Ascending aorta (tissue), 2 donors: ENCODE measurements at regions not wholly inside any gene's neighbourhood (a gene's known extent, or its start where the extent isn't known, plus 50 kb on each side); places are given as distances from the start of the nearest gene placed in this dataset.

Source experiments
- DNase-seq, 2 donors: peaks; one replicate each; pipeline ENCODE4 v3.0.0-alpha.2; 2019; ENCODE audit warnings: low spot score in 2 of 2
- H3K27ac ChIP-seq, 2 donors: fragments of 200-600 bp; sonication (generic); one replicate each; pipeline ENCODE4 v1.5.1; 2016 to 2017; ENCODE audit warnings: mild to moderate bottlenecking in 1 of 2
- H3K27me3 ChIP-seq: fragments of 200-600 bp; sonication (generic); one replicate; pipeline ENCODE4 v1.5.1; 2017
- H3K36me3 ChIP-seq, 2 donors: fragments of 200-600 bp; sonication (generic); one replicate each; pipeline ENCODE4 v1.5.1; 2016
- H3K4me1 ChIP-seq, 2 donors: fragments of 200-600 bp; sonication (generic); one replicate each; pipeline ENCODE4 v1.5.1; 2016 to 2017; ENCODE audit warnings: mild to moderate bottlenecking in 1 of 2
- H3K4me3 ChIP-seq, 2 donors: fragments of 200-600 bp; sonication (generic); one replicate each; pipeline ENCODE4 v1.5.1; 2016 to 2017; ENCODE audit warnings: mild to moderate bottlenecking in 1 of 2
- H3K9me3 ChIP-seq, 2 donors: fragments of 200-600 bp; sonication (generic); one replicate each; pipeline ENCODE4 v1.5.1; 2016
- intact Hi-C: fragments of 100-400 bp; cut with DNase I; formaldehyde crosslinking; loops from one replicate; pipeline ENCODE4 v1.15.1; 2023
- TF ChIP-seq, protein P1 (sequence below), 3 experiments: fragments of 200-600 bp in 2 of 3; fragments of 450-650 bp in 1 of 3; sonication (generic) in 2 of 3; IDR thresholded peaks; one replicate each; pipeline ENCODE4 v1.5.1; 2016 to 2019; ENCODE audit warnings: antibody characterized with exemption in 3 of 3, mild to moderate bottlenecking in 1 of 3, moderate library complexity in 1 of 3

- peak overlapping the region; percentile 60 to 66 for H3K27ac ChIP-seq
- intact Hi-C loops = loop anchor here (2.0 to 10.0 kb wide), 3 partner anchors 93 to 401 kb away; partner anchors contain the start of genes ITGA1 and PELO
- TF ChIP-seq, protein P1, sequence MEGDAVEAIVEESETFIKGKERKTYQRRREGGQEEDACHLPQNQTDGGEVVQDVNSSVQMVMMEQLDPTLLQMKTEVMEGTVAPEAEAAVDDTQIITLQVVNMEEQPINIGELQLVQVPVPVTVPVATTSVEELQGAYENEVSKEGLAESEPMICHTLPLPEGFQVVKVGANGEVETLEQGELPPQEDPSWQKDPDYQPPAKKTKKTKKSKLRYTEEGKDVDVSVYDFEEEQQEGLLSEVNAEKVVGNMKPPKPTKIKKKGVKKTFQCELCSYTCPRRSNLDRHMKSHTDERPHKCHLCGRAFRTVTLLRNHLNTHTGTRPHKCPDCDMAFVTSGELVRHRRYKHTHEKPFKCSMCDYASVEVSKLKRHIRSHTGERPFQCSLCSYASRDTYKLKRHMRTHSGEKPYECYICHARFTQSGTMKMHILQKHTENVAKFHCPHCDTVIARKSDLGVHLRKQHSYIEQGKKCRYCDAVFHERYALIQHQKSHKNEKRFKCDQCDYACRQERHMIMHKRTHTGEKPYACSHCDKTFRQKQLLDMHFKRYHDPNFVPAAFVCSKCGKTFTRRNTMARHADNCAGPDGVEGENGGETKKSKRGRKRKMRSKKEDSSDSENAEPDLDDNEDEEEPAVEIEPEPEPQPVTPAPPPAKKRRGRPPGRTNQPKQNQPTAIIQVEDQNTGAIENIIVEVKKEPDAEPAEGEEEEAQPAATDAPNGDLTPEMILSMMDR (IDR thresholded peaks at IDR 0.05) = no peak
- H3K27me3 ChIP-seq = no peaks in the 10 kb centered on the region
- H3K4me3 ChIP-seq = no peak overlapping the region
- DNase-seq = no peak
- H3K36me3 ChIP-seq = no peaks in the 10 kb centered on the region
- no peaks in the 10 kb centered on the region for H3K9me3 ChIP-seq
- peaks cover 0 to 29% of the 10 kb centered on the region in 2 donors for H3K4me1 ChIP-seq
Measured at GRCh38 chr5:52693836-52694235, 93.9 kb upstream of the ITGA1 start.

DNA sequence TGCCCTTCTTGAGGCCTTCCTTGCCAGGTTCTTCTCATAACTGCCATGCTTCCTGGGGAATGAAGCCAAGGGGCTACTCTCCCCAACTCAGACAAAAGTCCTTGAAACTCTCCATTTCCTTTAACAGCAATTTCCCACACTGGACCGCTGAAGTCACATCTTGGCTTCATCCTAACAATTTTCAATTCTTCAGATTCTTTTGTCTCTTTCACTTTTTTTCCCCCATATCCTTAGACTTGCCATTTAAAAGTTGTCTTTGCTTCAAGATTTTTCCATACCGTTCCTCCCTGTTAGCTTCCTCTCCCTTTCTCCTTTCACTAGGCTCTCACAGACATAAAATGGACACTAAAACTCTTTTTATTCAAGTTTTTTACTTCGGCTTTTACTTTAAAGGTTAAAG, 93.1 kb upstream of the ITGA1 start:
- Histone ChIP-seq H3K9me3 (no peaks in the 10 kb centered on the region), H3K27me3 (no peaks in the 10 kb centered on the region), H3K4me3 (peak overlapping the region in 1 of 2 donors; percentile 31), H3K36me3 (no peaks in the 10 kb centered on the region), H3K27ac (peak overlapping the region; percentile 60 to 66), H3K4me1 (peaks cover 0 to 29% of the 10 kb centered on the region in 2 donors)
- DNase-seq = no peak
- intact Hi-C loops = loop anchor here (2.0 to 10.0 kb wide), 3 partner anchors 93 to 400 kb away; partner anchors contain the start of genes ITGA1 and PELO
- TF ChIP-seq, protein P1 (IDR thresholded peaks at IDR 0.05) = no peak

- Histone ChIP-seq H3K27ac (peak overlapping the region in 1 of 2 donors; percentile 56), H3K4me3 (no peak overlapping the region), H3K27me3 (no peaks in the 10 kb centered on the region), H3K36me3 (no peaks in the 10 kb centered on the region), H3K4me1 (peaks cover 0 to 9% of the 10 kb centered on the region in 2 donors), H3K9me3 (no peaks in the 10 kb centered on the region)
- intact Hi-C loops = no loop called here
- TF ChIP-seq, protein P1 (IDR thresholded peaks at IDR 0.05) = no peak
- DNase-seq = no peak
Measured at GRCh38 chr5:52702877-52703276, 84.8 kb upstream of the ITGA1 start.

- peak overlapping the region in 1 of 2 donors; percentile 56 for H3K27ac ChIP-seq
- intact Hi-C loops = no loop called here
- TF ChIP-seq, protein P1 (IDR thresholded peaks at IDR 0.05) = no peak
Measured at GRCh38 chr5:52703321-52703720, 84.4 kb upstream of the ITGA1 start.

DNA sequence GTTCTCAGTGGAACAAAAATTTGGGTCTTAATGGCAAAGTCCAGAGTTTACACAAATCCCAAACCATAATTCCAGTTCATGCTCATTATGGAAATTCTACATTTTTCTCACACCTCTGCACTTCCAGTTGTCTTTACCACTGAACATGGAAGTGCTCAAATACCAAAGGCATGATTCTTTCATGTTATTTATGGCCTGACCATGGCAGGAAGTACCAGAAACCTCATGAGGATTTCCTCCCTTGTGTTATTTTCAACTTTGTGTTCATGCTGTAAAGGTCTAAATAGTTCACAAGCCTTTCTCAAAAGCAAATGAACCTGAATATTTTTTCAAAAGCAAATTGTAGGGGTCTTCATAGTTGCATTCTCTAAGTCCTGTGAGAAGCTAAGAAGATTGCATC, 82.0 kb upstream of the ITGA1 start:
- TF ChIP-seq, protein P1 (IDR thresholded peaks at IDR 0.05) = no peak
- peak overlapping the region in 1 of 2 donors; percentile 33 for H3K27ac ChIP-seq

More at GRCh38 chr5:52703321-52703720, 84.4 kb upstream of the ITGA1 start:
- Histone ChIP-seq H3K4me1 (peaks cover 0 to 10% of the 10 kb centered on the region in 2 donors), H3K9me3 (no peaks in the 10 kb centered on the region), H3K4me3 (no peak overlapping the region), H3K36me3 (no peaks in the 10 kb centered on the region), H3K27me3 (no peaks in the 10 kb centered on the region)
- DNase-seq = no peak

GRCh38 chr5:52706775-52707174, 80.9 kb upstream of the ITGA1 start:
- TF ChIP-seq, protein P1 (IDR thresholded peaks at IDR 0.05) = no peak
- H3K27ac ChIP-seq = peak overlapping the region in 1 of 2 donors; percentile 33
- H3K4me3 ChIP-seq = no peak overlapping the region
- H3K9me3 ChIP-seq = no peaks in the 10 kb centered on the region
- H3K36me3 ChIP-seq = no peaks in the 10 kb centered on the region
- peaks cover 0 to 17% of the 10 kb centered on the region in 2 donors for H3K4me1 ChIP-seq
- intact Hi-C loops = no loop called here
- no peak for DNase-seq
- no peaks in the 10 kb centered on the region for H3K27me3 ChIP-seq

More for the DNA sequence above, 82.0 kb upstream of the ITGA1 start:
- no peak overlapping the region for H3K4me3 ChIP-seq
- peaks cover 0 to 17% of the 10 kb centered on the region in 2 donors for H3K4me1 ChIP-seq
- intact Hi-C loops = no loop called here
- no peaks in the 10 kb centered on the region for H3K27me3 ChIP-seq
- H3K36me3 ChIP-seq = no peaks in the 10 kb centered on the region
- H3K9me3 ChIP-seq = no peaks in the 10 kb centered on the region
- DNase-seq = no peak
